ENCODE measurements at regions not wholly inside any gene's neighbourhood (a gene's known extent, or its start where the extent isn't known, plus 50 kb on each side); places are given as distances from the start of the nearest gene placed in this dataset.

GRCh38 chr12:93031028-93031427, 101.9 kb upstream of the EEA1 start:
- Histone ChIP-seq H2AFZ (no peak overlapping the region), H3K9me3 (ENCODE audit: control insufficient read depth, low read length) (no peaks in the 10 kb centered on the region), H3K4me3 (ENCODE audit: low read depth, low read length) (no peak overlapping the region), H3K27me3 (ENCODE audit: control insufficient read depth, insufficient read depth, low read length) (no peaks in the 10 kb centered on the region), H3K36me3 (ENCODE audit: control insufficient read depth, insufficient read depth, low read length) (no peaks in the 10 kb centered on the region), H3K9ac (no peak overlapping the region), H3K4me2 (ENCODE audit: low read length) (no peak overlapping the region), H3K27ac (no peak overlapping the region), H3K4me1 (no peaks in the 10 kb centered on the region), H3K79me2 (no peaks in the 10 kb centered on the region)
- no peak for TF ChIP-seq CTCF (IDR thresholded peaks at IDR 0.05)

GRCh38 chr12:93032758-93033157, 103.7 kb upstream of the EEA1 start:
- Histone ChIP-seq H3K4me2 (ENCODE audit: low read length) (no peak overlapping the region), H3K9ac (no peak overlapping the region), H3K9me3 (ENCODE audit: control insufficient read depth, low read length) (no peaks in the 10 kb centered on the region), H2AFZ (no peak overlapping the region), H3K4me3 (ENCODE audit: low read depth, low read length) (no peak overlapping the region), H3K27ac (no peak overlapping the region), H3K4me1 (no peaks in the 10 kb centered on the region), H3K79me2 (no peaks in the 10 kb centered on the region), H3K36me3 (ENCODE audit: control insufficient read depth, insufficient read depth, low read length) (no peaks in the 10 kb centered on the region), H3K27me3 (ENCODE audit: control insufficient read depth, insufficient read depth, low read length) (no peaks in the 10 kb centered on the region)
- no peak for TF ChIP-seq CTCF (IDR thresholded peaks at IDR 0.05)

- Histone ChIP-seq H3K27ac (no peak overlapping the region), H2AFZ (no peak overlapping the region), H3K9me3 (ENCODE audit: control insufficient read depth, low read length) (no peaks in the 10 kb centered on the region), H3K4me2 (ENCODE audit: low read length) (no peak overlapping the region), H3K79me2 (no peaks in the 10 kb centered on the region), H3K9ac (no peak overlapping the region), H3K4me1 (no peaks in the 10 kb centered on the region), H3K27me3 (ENCODE audit: control insufficient read depth, insufficient read depth, low read length) (no peaks in the 10 kb centered on the region), H3K36me3 (ENCODE audit: control insufficient read depth, insufficient read depth, low read length) (no peaks in the 10 kb centered on the region), H3K4me3 (ENCODE audit: low read depth, low read length) (no peak overlapping the region)
- no peak for TF ChIP-seq CTCF (IDR thresholded peaks at IDR 0.05)
Measured at GRCh38 chr12:93033948-93034347, 104.9 kb upstream of the EEA1 start.

- no peak overlapping the region for H3K27ac ChIP-seq
- H2AFZ ChIP-seq: no peak overlapping the region
- H3K79me2 ChIP-seq: no peaks in the 10 kb centered on the region
- no peak overlapping the region for H3K4me2 ChIP-seq (ENCODE audit: low read length)
- H3K4me1 ChIP-seq: no peaks in the 10 kb centered on the region
- no peak overlapping the region for H3K4me3 ChIP-seq (ENCODE audit: low read depth, low read length)
- H3K27me3 ChIP-seq (ENCODE audit: control insufficient read depth, insufficient read depth, low read length): no peaks in the 10 kb centered on the region
- H3K36me3 ChIP-seq (ENCODE audit: control insufficient read depth, insufficient read depth, low read length): no peaks in the 10 kb centered on the region
- H3K9ac ChIP-seq: no peak overlapping the region
- TF ChIP-seq CTCF (IDR thresholded peaks at IDR 0.05): no peak
- H3K9me3 ChIP-seq (ENCODE audit: control insufficient read depth, low read length): no peaks in the 10 kb centered on the region
Measured at GRCh38 chr12:93039062-93039461, 110.0 kb upstream of the EEA1 start.

GRCh38 chr12:93039930-93040329, 110.8 kb upstream of the EEA1 start:
- Histone ChIP-seq H2AFZ (no peak overlapping the region), H3K4me1 (no peaks in the 10 kb centered on the region), H3K4me2 (ENCODE audit: low read length) (no peak overlapping the region), H3K9me3 (ENCODE audit: control insufficient read depth, low read length) (no peaks in the 10 kb centered on the region), H3K4me3 (ENCODE audit: low read depth, low read length) (no peak overlapping the region), H3K27ac (no peak overlapping the region), H3K9ac (no peak overlapping the region), H3K36me3 (ENCODE audit: control insufficient read depth, insufficient read depth, low read length) (no peaks in the 10 kb centered on the region), H3K79me2 (no peaks in the 10 kb centered on the region), H3K27me3 (ENCODE audit: control insufficient read depth, insufficient read depth, low read length) (no peaks in the 10 kb centered on the region)
- no peak for TF ChIP-seq CTCF (IDR thresholded peaks at IDR 0.05)
